Fibroblast of skin of left biceps (primary cell): ENCODE measurements at regions not wholly inside any gene's neighbourhood (a gene's known extent, or its start where the extent isn't known, plus 50 kb on each side); places are given as distances from the start of the nearest gene placed in this dataset.
A peak's percentile ranks its signal among the peaks of the same experiment; 100 is the strongest.
"Not testable (repeated sequence)": the region's sequence is repeated elsewhere in the genome, so short reads cannot be mapped to it uniquely, and the experiment has no call there.

Experiments used
- DNase-seq, 2 experiments: peaks; one replicate each; pipeline ENCODE4 v3.0.0-alpha.2; 2013; ENCODE audit warnings: low read depth in 2 of 2

- not testable (repeated sequence) for DNase-seq
Observed at GRCh38 chr6:19247181-19247580, 590.0 kb upstream of the ID4 start.

DNA sequence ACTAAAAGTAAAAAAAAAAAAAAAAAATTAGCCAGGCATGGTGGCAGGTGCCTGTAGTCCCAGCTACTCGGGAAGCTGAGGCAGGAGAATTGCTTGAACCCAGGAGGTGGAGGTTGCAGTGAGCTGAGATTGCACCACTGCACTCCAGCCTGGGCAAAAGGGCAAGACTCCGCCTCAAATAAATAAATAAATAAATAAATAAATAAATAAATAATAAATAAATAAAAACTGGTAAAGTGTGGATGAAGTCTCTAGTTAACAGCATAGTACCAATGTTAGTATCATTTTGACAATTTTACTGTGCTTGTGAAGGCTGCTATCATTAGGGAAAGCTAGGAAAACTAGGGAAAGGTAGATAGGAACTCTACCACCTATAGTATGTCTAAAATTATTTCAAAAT, 581.0 kb upstream of the ID4 start:
- DNase-seq: not testable (repeated sequence)

GRCh38 chr6:19261642-19262041, 575.5 kb upstream of the ID4 start:
- no peak for DNase-seq

GRCh38 chr6:19268117-19268516, 569.1 kb upstream of the ID4 start:
- DNase-seq: no peak

DNA sequence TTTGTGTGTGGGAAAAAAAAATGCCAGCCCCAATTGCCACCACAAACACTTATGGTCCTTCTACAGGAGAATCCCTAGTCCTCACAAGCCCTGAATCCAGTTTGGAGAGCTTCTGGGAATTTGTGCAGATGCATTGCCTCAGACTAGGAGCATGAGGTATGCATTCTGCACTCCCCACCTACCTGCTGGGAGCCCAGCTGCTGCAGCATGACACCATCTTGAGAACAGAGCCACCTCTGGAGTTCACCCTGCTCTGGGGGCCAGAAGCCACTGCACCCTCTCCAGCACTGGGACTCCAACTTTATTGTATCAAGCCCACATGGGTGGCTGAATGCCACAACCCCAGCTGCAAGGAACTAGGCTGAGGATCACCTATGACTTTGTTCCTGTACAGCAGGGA, 568.5 kb upstream of the ID4 start:
- DNase-seq: no peak

GRCh38 chr6:19269341-19269898, 567.8 kb upstream of the ID4 start:
- no peak for DNase-seq

DNA sequence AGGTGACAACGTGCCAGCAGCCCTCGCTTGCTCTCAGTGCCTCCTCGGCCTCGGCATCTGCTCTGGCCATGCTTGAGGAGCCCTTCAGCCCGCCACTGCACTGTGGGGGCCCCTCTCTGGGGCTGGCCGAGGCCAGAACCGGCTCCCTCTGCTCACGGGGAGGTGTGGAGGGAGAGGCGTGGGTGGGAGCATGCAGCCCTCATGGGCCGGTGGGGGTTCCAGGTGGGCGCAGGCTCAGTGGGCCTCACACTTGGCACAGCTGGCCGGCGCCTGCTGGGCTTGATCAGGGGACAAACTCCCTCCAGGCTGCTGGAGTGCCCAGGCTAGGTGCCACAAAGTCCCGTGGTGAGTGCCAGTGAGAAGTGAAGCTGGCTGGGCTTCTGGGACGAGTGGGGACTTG, 566.6 kb upstream of the ID4 start:
- no peak for DNase-seq

- peak; percentile 8 to 10 for DNase-seq
Observed at GRCh38 chr6:19279273-19279684, 557.9 kb upstream of the ID4 start.

DNA sequence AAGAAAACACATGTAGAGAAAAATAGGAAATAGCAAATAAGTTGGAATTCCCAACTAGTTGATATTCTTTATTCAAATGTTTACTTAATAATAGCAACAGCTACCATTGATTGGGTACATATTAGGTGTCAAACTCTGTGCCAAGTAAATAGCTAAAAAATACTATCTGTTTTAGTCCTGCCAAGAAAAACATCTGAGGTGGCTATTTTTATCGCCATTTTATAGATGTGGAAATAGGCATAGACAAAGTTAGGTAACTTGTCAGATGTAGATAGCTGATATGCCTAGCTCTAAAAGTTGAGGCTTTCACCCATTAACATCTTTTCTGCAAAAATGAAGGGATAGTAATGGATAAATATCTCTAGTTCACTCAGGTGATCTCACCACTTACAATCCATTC, 549.2 kb upstream of the ID4 start:
- no peak for DNase-seq

DNA sequence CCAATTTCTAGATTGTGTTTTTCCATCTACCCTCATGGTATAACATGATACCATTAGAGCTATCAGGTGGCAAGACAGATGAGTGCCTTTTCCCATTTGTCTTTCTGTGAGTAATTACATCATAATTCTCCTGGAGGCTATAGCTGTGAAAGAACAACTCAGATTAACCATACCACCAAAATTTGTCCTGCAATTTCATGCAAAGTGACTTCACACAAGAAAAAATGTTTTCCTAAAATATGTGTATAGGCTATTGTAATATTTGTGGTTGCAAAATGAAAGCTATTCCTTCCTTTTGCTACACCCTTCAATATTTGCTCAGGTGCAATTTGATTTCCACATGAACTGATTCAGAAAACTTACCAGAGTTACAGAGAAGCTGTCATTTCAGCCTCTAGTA, 547.7 kb upstream of the ID4 start:
- DNase-seq: no peak

DNA sequence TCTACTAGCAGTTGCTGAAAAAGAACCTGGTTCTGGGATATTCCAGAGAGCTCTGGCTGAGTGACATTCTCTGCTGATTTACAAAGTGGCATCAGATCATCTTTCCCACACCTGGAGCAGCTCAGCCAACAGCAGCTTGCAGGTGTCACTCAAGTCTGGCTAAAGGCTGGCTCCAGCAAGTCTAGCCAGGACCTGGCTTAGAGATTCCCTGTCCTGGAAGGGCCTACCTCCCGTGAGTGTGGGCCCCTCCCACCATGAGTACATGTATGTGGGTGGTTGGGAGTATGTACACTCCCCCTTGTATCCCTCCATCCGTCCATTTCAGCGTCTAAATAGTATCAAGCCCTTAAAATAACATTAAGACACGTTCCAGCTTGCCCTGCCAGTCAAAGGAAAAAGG, 539.3 kb upstream of the ID4 start:
- no peak for DNase-seq

- DNase-seq: no peak
Observed at GRCh38 chr6:19298421-19298820, 538.7 kb upstream of the ID4 start.

DNA sequence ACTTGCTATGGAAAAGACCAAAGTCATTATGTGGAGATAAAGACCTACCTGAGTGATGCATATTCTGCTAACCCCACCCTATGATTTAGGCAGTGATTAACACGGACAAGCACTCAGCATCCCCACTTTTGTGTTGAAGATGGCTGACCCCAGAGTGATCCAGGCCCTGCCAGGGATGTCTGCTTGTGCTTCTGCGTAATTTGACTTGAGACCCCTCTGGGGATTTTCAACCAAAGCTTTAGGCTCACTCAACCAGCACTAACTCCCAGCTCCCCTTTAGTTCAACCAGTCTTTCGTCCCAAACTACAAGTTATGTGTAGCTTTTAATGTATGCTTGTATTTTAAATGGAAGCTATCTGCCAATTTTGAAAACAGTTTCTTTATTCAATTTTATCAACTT, 538.0 kb upstream of the ID4 start:
- no peak for DNase-seq

DNA sequence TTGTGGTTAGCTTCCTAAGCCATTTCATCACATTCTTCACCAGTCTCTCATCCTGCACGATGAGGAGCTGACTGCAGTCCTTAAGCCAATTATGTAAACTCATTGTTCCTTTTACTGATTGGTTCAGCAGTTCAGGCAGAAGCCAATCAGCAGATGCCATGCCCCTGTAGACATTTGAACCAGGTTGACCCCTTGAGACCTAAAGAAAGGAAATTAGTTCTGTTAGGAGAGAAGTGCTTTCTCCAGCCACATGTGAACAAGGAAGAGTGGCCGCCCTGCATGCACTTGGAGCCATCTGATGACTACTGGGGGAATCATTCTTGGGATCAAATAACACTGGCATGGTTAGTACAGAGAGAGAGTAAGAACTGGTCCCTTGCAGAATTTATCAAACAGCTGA, 535.2 kb upstream of the ID4 start:
- DNase-seq: peak in 1 of 2 experiments; percentile 7

DNA sequence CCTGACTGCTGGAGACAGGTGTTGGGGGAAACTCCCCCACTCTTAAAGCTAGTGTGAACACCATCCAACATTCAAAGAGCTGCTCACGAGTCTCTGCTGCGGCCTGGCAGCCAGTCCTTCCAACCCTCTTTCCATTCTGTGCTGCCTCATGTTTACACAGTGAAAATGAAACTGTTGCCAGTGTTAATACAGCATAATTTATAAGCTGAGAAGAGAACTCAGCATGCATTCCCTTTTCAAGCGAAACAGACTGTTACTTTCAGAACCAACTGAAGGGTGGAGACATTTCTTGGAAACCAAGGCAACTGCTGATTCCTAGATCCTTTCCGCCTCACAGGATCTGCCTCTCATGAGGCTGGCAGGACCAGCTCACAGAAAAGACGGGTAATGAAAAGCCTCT, 533.8 kb upstream of the ID4 start:
- DNase-seq: no peak

DNA sequence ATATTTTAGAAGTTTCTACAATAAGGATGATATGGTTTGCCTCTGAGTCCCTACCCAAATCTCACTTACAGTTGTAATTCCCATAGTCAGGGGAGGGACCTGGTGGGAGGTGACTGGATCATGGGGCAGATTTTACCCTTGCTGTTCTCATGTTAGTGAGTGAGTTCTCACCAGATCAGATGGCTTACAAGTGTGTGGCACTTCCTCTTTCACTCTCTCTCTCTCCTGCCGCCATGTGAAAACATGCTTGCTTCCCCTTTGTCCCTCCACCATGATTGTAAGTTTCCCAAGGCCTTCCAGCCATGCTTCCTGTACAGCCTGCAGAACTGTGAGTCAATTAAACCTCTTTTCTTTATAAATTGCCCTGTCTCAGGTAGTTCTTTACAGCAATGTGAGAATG, 527.5 kb upstream of the ID4 start:
- DNase-seq: no peak

DNA sequence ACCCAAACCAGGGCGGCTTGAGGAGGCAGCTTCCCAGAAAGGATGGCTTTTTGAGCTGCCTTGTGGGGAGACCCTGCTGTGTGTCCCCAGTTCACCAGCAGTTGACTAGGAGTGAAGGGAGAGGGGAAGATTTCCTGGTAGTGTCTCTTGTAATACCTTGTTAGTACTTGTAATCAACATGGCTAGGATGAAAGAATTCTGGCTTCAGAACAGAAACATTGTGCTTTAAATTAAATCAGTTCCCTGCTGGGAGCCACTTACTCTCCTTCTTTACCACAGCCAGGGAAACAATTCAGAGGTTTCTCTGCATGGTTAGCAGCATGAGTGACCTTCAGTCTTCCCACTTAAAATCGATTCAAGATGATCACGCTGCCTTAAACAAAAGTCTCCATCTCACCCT, 525.4 kb upstream of the ID4 start:
- DNase-seq: no peak

DNA sequence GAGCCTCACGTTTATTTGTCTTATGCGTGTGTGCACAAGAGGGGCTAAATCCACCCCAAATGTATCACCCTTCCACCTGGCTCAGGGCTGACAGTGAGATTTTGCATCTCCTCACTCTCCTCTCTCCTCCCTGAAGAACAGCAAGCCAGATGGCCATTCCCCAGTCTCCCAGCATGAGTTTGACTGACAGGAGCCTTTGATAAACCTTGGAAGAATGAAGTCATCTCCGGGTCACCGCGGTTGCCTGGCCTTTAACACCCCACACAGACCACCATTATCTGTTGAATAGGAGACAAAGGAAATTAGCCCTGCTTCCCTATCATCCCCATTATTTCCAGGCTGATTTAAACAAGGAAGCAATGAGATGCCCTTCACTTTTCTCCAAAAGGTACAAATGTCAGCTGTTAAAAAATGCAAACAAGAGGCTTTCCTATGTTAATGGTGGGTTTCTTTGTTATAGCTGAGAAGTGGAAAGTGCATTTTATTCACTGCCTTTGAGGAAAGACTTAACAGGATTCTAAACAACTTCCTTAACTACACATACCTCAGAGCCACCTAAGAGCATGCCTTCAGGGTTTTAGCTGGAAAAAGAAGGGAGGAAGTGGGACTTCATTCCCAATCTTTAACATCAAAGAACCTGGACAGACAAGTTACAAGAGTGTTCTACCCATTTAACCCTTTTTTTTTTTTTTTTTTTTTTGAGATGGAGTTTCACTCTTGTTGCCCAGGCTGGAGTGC, 524.8 kb upstream of the ID4 start:
- no peak for DNase-seq

GRCh38 chr6:19317431-19317986, 519.7 kb upstream of the ID4 start:
- no peak for DNase-seq

GRCh38 chr6:19319005-19319404, 518.2 kb upstream of the ID4 start:
- DNase-seq: no peak

DNA sequence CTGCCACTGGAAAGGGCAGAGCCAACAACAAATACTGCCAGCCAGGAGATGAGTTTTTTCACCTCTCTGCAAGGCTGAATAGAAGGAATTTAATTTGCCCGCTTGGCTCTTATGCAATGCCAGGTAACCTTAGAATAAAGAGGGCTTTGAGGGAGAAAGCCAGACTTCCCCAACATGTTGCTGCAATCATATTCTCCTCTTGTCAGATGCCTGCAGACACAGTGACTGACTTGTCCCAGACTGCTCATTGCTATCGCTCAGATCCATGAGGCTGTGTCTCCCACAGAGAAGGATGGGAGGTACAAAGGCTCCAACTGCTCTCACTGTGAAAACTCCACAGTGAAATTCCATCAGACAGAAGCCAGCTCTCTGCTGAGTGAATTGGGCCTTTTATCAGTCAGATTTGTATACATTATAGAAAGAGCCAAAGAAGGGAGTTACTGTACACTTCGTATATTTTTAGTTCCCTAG, 517.0 kb upstream of the ID4 start:
- DNase-seq: no peak

GRCh38 chr6:19322691-19323485, 514.3 kb upstream of the ID4 start:
- DNase-seq: peak; percentile 70 to 74

GRCh38 chr6:19324376-19324775, 512.8 kb upstream of the ID4 start:
- no peak for DNase-seq
